DOHH2 (cell line): ENCODE measurements at regions not wholly inside any gene's neighbourhood (a gene's known extent, or its start where the extent isn't known, plus 50 kb on each side); places are given as distances from the start of the nearest gene placed in this dataset.

Source experiments
- H3F3A ChIP-seq: fragments of 200-600 bp; sonication (generic), shearing (Covaris generic); 2 replicates; pipeline ENCODE4 v1.6.0; 2016; ENCODE audit warnings: antibody characterized with exemption, mild to moderate bottlenecking; ENCODE audit not compliant: control insufficient read depth, insufficient read depth
- H3K27ac ChIP-seq: fragments of 200-600 bp; sonication (generic); 2 replicates; pipeline ENCODE4 v1.5.1; 2014; ENCODE audit warnings: low read depth, mild to moderate bottlenecking, low read length, moderate library complexity
- H3K27me3 ChIP-seq: fragments of 200-600 bp; sonication (generic); 2 replicates; pipeline ENCODE4 v1.6.1; 2014; ENCODE audit warnings: mild to moderate bottlenecking, low read length, mixed read lengths; ENCODE audit not compliant: control insufficient read depth
- H3K36me3 ChIP-seq: fragments of 200-600 bp; sonication (generic); 2 replicates; pipeline ENCODE4 v1.6.1; 2014; ENCODE audit warnings: mild to moderate bottlenecking, low read length, moderate library complexity, mixed read lengths; ENCODE audit not compliant: control insufficient read depth
- H3K4me1 ChIP-seq: fragments of 200-600 bp; sonication (generic); 2 replicates; pipeline ENCODE4 v1.6.1; 2014; ENCODE audit warnings: mild to moderate bottlenecking, low read length, mixed read lengths; ENCODE audit not compliant: control insufficient read depth
- H3K4me2 ChIP-seq: fragments of 200-600 bp; sonication (generic); 2 replicates; pipeline ENCODE4 v1.6.0; 2014; ENCODE audit warnings: mild to moderate bottlenecking, low read length, moderate library complexity
- H3K4me3 ChIP-seq: fragments of 200-600 bp; sonication (generic); 2 replicates; pipeline ENCODE4 v1.5.1; 2014; ENCODE audit warnings: mild to moderate bottlenecking, low read length, mixed read lengths
- H3K79me2 ChIP-seq: fragments of 200-600 bp; sonication (generic); 2 replicates; pipeline ENCODE4 v1.6.1; 2014; ENCODE audit warnings: mild to moderate bottlenecking, low read length, mixed read lengths; ENCODE audit not compliant: control insufficient read depth
- H3K9me2 ChIP-seq: fragments of 200-600 bp; sonication (generic); replicated peaks from 2 replicates; pipeline ENCODE4 v1.6.1; 2014; ENCODE audit warnings: mild to moderate bottlenecking, low read length, mixed read lengths; ENCODE audit not compliant: control insufficient read depth
- H3K9me3 ChIP-seq: fragments of 200-600 bp; sonication (generic); 2 replicates; pipeline ENCODE4 v1.6.1; 2014; ENCODE audit warnings: antibody characterized with exemption, low read length, mixed read lengths; ENCODE audit not compliant: control insufficient read depth, insufficient read depth
- H4K20me1 ChIP-seq: fragments of 200-600 bp; sonication (generic); 2 replicates; pipeline ENCODE4 v1.6.0; 2014; ENCODE audit warnings: low read depth, mild to moderate bottlenecking, antibody characterized with exemption, low read length, moderate library complexity; ENCODE audit not compliant: control insufficient read depth, insufficient read depth
- EZH2phosphoT487 ChIP-seq: fragments of 200-600 bp; sonication (generic); IDR thresholded peaks from 2 replicates; pipeline ENCODE4 v1.6.1; 2017; ENCODE audit warnings: borderline replicate concordance, mild to moderate bottlenecking, antibody characterized with exemption, low read length, moderate library complexity, mixed read lengths
- TF ChIP-seq, protein P1 (sequence below): fragments of 200-600 bp; sonication (generic); IDR thresholded peaks from one replicate; pipeline ENCODE4 v1.5.1; 2014; ENCODE audit warnings: antibody characterized with exemption, mild to moderate bottlenecking, low read depth, low read length; ENCODE audit not compliant: poor library complexity, severe bottlenecking

DNA sequence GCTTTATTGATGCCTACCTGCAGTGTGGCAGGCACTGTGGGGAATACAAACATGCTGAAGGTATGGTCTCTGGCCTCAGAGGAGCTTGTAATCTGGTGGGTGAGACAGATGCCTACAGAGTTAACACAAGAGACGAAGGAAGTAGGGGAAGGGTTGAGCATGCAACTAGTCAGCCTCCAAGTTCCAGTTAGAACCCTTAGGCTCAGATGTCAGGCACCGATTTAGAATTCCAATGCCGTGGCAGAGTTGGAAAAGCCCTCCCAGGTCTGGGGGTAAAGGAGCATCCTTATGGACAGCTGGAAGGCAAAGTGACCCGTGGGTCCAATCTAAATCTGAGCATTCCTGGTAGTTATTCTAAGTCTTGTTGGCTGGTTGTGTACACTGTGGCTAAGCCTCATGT, 132.9 kb upstream of the GJB5 start:
- H3K9me2 ChIP-seq: no peaks in the 10 kb centered on the region
- no peaks in the 10 kb centered on the region for H3F3A ChIP-seq
- H3K36me3 ChIP-seq: no peaks in the 10 kb centered on the region
- no peak overlapping the region for H3K4me2 ChIP-seq
- H3K4me1 ChIP-seq: no peaks in the 10 kb centered on the region
- H3K9me3 ChIP-seq: no peaks in the 10 kb centered on the region
- H3K79me2 ChIP-seq: no peaks in the 10 kb centered on the region
- no peaks in the 10 kb centered on the region for H4K20me1 ChIP-seq
- no peak overlapping the region for H3K27ac ChIP-seq
- no peak overlapping the region for H3K4me3 ChIP-seq
- no peak for TF ChIP-seq EZH2phosphoT487
- TF ChIP-seq, protein P1, sequence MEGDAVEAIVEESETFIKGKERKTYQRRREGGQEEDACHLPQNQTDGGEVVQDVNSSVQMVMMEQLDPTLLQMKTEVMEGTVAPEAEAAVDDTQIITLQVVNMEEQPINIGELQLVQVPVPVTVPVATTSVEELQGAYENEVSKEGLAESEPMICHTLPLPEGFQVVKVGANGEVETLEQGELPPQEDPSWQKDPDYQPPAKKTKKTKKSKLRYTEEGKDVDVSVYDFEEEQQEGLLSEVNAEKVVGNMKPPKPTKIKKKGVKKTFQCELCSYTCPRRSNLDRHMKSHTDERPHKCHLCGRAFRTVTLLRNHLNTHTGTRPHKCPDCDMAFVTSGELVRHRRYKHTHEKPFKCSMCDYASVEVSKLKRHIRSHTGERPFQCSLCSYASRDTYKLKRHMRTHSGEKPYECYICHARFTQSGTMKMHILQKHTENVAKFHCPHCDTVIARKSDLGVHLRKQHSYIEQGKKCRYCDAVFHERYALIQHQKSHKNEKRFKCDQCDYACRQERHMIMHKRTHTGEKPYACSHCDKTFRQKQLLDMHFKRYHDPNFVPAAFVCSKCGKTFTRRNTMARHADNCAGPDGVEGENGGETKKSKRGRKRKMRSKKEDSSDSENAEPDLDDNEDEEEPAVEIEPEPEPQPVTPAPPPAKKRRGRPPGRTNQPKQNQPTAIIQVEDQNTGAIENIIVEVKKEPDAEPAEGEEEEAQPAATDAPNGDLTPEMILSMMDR: no peak
- H3K27me3 ChIP-seq: no peaks in the 10 kb centered on the region

DNA sequence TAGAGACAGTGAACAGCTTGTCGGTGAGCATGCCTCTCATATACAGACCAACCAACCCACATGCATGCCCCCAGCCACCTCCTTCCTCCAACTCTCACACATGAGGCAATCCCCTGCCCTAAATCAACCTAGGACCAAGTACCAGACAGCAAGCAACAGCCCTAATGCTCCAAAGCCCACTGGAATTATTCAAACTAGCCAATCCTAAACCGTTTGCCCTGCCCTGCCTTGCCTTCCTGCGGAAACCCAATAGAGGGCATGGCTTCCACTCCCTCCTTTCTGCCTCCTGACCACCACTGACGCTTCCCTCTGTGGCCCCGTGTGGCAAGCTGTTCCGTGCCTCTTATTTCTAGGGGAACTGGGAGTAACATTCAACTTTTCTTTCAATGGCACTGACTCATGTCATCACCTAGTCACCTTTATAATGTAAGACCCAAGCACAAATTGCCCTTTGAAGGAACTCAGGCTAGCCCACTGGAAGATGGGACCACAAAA, 129.3 kb upstream of the GJB5 start:
- no peak overlapping the region for H3K4me3 ChIP-seq
- H3K4me2 ChIP-seq: no peak overlapping the region
- no peaks in the 10 kb centered on the region for H3F3A ChIP-seq
- no peaks in the 10 kb centered on the region for H3K9me3 ChIP-seq
- H3K4me1 ChIP-seq: no peaks in the 10 kb centered on the region
- H3K27me3 ChIP-seq: no peaks in the 10 kb centered on the region; the same call in 1 of the 2 replicates
- H3K36me3 ChIP-seq: no peaks in the 10 kb centered on the region
- no peaks in the 10 kb centered on the region for H4K20me1 ChIP-seq
- no peak overlapping the region for H3K27ac ChIP-seq
- H3K9me2 ChIP-seq: no peaks in the 10 kb centered on the region
- TF ChIP-seq, protein P1: no peak
- TF ChIP-seq EZH2phosphoT487: no peak
- no peaks in the 10 kb centered on the region for H3K79me2 ChIP-seq

DNA sequence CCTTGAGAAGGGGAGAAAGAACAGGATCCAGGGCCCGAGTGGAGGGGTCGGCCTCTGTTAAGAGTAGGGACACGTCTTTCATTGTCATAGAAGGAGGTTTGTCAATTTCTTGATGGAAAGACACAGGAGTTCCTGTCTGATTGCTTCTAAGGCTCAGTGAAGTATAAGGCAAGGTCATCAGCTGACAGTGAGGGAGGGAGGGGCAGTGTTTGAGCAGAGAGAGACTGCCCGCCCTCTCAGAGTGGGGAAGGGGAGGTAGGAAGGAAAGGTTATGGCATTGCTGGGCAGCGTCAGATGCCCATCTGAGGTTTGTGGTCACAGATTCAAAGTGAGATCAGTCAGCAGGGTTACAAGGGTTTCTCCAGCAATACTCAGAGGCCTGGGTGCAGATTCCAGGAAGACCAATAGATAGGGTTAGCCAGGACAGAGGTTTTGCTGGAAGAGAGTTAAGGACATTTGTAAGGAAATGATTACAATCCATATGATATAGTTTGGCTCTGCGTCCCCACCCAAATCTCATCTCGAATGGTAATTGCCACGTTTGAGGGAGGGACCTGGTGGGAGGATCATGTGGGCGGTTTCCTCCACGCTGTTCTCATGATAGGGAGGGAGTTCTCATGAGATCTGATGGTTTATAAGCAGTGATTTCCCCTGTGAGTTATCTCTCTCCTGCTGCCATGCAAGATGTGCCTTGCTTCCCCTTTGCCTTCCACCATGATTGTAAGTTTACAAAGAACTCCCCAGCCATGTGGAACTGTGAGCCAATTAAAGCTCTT, 127.2 kb upstream of the GJB5 start:
- Histone ChIP-seq H3K36me3 (no peaks in the 10 kb centered on the region), H3K4me3 (no peak overlapping the region), H3F3A (no peaks in the 10 kb centered on the region), H4K20me1 (no peaks in the 10 kb centered on the region), H3K79me2 (no peaks in the 10 kb centered on the region), H3K4me2 (no peak overlapping the region), H3K27me3 (no peaks in the 10 kb centered on the region; the same call in 1 of the 2 replicates), H3K9me2 (no peaks in the 10 kb centered on the region), H3K4me1 (no peaks in the 10 kb centered on the region), H3K9me3 (no peaks in the 10 kb centered on the region), H3K27ac (no peak overlapping the region)
- TF ChIP-seq, protein P1: no peak
- TF ChIP-seq EZH2phosphoT487: no peak
